ENCODE measurements at regions not wholly inside any gene's neighbourhood (a gene's known extent, or its start where the extent isn't known, plus 50 kb on each side); places are given as distances from the start of the nearest gene placed in this dataset.

DNA sequence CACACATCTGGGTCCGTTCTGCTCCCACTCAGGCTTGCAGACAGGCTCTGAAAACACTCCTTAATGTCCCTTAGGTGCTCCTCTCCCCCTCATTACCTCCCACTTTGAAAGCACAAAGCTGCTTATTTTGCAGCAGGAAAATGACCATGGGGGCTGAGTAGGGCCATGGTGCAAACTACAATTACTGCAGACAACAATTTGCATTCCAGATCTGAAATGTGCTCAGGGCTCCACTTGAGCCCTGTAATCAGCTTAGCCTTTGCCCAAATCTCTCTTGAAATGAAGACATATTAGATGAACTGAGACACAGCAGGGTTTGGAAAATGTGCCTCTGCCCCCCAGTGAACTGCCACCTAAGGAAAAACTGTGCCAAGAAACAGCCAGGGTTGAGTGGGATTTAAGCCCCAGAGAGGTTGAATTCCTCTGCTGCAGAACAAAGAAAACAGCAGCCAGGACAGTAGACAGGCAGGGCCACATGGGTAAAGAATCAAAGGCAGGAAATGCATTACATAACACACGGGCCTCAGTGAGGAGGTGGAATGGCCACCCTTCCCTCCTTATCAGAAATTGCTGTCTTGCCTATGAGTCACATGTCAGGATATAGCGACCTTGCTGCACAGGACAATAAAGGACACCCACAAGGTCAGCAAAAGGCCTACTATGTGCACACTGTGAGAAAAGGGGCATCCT, 126.8 kb upstream of the ARHGEF3 start:
- peak overlapping the region; percentile 77 for H3K27ac Mint-ChIP-seq
- DNase-seq (ENCODE audit: low spot score) (no peak), ATAC-seq (peak; percentile 81)
- POLR2A ChIA-PET, result no interaction called here
- TF ChIP-seq GRHL2 (CRISPR knock-in tag; IDR thresholded peaks at IDR 0.05; ENCODE audit: insufficient replicate concordance, severe bottlenecking) (no peak), FOXP1 (CRISPR knock-in tag; IDR thresholded peaks at IDR 0.05; ENCODE audit: borderline replicate concordance) (no peak), PRRX2 (CRISPR knock-in tag; IDR thresholded peaks at IDR 0.05) (no peak), FOXJ3 (CRISPR knock-in tag; IDR thresholded peaks at IDR 0.05; ENCODE audit: borderline replicate concordance) (no peak)
- TF ChIP-seq, protein P1, sequence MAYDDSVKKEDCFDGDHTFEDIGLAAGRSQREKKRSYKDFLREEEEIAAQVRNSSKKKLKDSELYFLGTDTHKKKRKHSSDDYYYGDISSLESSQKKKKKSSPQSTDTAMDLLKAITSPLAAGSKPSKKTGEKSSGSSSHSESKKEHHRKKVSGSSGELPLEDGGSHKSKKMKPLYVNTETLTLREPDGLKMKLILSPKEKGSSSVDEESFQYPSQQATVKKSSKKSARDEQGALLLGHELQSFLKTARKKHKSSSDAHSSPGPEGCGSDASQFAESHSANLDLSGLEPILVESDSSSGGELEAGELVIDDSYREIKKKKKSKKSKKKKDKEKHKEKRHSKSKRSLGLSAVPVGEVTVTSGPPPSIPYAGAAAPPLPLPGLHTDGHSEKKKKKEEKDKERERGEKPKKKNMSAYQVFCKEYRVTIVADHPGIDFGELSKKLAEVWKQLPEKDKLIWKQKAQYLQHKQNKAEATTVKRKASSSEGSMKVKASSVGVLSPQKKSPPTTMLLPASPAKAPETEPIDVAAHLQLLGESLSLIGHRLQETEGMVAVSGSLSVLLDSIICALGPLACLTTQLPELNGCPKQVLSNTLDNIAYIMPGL (CRISPR knock-in tag; IDR thresholded peaks at IDR 0.05), result no peak
- no peak overlapping the region for H3K4me3 Mint-ChIP-seq
- peaks cover 33% of the 10 kb centered on the region for H3K4me1 Mint-ChIP-seq
- no peaks in the 10 kb centered on the region; the same call in 1 of the 2 replicates for H3K9me3 Mint-ChIP-seq
- H3K36me3 Mint-ChIP-seq, result peaks cover under 1% of the 10 kb centered on the region; the same call in 1 of the 2 replicates
- CTCF ChIA-PET, result interaction anchor here (1.1 kb wide), 1 partner anchor 10 kb away, joined by 3 read pairs; no protein-coding TSS in a partner anchor
- no peaks in the 10 kb centered on the region for H3K27me3 Mint-ChIP-seq (ENCODE audit: low read depth)

DNA sequence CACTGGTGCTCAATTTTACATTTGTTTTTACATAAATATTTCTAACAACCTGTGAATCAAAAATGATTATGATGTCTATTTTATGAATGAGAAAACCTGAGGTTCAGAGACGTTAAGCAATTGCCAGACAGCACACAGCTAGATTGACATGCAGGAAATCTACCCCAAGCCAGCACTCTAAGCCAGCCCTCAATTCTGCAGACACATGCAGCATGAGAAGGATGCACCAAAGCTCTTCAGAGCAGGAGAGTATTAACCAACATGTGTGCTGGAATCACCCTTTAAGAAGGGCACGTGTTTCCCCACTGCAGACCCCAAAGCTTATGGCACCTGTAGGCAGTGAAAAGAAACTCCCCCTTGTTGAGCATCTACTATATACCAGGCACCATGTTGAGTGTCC, 126.1 kb upstream of the ARHGEF3 start:
- TF ChIP-seq ERG (CRISPR knock-in tag; IDR thresholded peaks at IDR 0.05) (no peak), ZNF219 (CRISPR knock-in tag; IDR thresholded peaks at IDR 0.05; ENCODE audit: borderline replicate concordance) (no peak), FOXJ3 (CRISPR knock-in tag; IDR thresholded peaks at IDR 0.05; ENCODE audit: borderline replicate concordance) (no peak), NR2C2 (CRISPR knock-in tag; IDR thresholded peaks at IDR 0.05) (no peak), SMAD3 (CRISPR knock-in tag; IDR thresholded peaks at IDR 0.05; ENCODE audit: borderline replicate concordance) (no peak), RORB (CRISPR knock-in tag; IDR thresholded peaks at IDR 0.05) (no peak), TP53 (CRISPR knock-in tag; IDR thresholded peaks at IDR 0.05) (no peak), NR3C1 (CRISPR knock-in tag; conservative IDR thresholded peaks at IDR 0.05; ENCODE audit: low read depth) (no peak), CDX4 (CRISPR knock-in tag; IDR thresholded peaks at IDR 0.05; ENCODE audit: borderline replicate concordance) (no peak)
- TF ChIP-seq, protein P2, sequence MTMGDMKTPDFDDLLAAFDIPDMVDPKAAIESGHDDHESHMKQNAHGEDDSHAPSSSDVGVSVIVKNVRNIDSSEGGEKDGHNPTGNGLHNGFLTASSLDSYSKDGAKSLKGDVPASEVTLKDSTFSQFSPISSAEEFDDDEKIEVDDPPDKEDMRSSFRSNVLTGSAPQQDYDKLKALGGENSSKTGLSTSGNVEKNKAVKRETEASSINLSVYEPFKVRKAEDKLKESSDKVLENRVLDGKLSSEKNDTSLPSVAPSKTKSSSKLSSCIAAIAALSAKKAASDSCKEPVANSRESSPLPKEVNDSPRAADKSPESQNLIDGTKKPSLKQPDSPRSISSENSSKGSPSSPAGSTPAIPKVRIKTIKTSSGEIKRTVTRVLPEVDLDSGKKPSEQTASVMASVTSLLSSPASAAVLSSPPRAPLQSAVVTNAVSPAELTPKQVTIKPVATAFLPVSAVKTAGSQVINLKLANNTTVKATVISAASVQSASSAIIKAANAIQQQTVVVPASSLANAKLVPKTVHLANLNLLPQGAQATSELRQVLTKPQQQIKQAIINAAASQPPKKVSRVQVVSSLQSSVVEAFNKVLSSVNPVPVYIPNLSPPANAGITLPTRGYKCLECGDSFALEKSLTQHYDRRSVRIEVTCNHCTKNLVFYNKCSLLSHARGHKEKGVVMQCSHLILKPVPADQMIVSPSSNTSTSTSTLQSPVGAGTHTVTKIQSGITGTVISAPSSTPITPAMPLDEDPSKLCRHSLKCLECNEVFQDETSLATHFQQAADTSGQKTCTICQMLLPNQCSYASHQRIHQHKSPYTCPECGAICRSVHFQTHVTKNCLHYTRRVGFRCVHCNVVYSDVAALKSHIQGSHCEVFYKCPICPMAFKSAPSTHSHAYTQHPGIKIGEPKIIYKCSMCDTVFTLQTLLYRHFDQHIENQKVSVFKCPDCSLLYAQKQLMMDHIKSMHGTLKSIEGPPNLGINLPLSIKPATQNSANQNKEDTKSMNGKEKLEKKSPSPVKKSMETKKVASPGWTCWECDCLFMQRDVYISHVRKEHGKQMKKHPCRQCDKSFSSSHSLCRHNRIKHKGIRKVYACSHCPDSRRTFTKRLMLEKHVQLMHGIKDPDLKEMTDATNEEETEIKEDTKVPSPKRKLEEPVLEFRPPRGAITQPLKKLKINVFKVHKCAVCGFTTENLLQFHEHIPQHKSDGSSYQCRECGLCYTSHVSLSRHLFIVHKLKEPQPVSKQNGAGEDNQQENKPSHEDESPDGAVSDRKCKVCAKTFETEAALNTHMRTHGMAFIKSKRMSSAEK (CRISPR knock-in tag; IDR thresholded peaks at IDR 0.05; ENCODE audit: borderline replicate concordance), result no peak
- TF ChIP-seq, protein P3, sequence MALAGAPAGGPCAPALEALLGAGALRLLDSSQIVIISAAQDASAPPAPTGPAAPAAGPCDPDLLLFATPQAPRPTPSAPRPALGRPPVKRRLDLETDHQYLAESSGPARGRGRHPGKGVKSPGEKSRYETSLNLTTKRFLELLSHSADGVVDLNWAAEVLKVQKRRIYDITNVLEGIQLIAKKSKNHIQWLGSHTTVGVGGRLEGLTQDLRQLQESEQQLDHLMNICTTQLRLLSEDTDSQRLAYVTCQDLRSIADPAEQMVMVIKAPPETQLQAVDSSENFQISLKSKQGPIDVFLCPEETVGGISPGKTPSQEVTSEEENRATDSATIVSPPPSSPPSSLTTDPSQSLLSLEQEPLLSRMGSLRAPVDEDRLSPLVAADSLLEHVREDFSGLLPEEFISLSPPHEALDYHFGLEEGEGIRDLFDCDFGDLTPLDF (CRISPR knock-in tag; IDR thresholded peaks at IDR 0.05), result no peak
- TF ChIP-seq, protein P4, sequence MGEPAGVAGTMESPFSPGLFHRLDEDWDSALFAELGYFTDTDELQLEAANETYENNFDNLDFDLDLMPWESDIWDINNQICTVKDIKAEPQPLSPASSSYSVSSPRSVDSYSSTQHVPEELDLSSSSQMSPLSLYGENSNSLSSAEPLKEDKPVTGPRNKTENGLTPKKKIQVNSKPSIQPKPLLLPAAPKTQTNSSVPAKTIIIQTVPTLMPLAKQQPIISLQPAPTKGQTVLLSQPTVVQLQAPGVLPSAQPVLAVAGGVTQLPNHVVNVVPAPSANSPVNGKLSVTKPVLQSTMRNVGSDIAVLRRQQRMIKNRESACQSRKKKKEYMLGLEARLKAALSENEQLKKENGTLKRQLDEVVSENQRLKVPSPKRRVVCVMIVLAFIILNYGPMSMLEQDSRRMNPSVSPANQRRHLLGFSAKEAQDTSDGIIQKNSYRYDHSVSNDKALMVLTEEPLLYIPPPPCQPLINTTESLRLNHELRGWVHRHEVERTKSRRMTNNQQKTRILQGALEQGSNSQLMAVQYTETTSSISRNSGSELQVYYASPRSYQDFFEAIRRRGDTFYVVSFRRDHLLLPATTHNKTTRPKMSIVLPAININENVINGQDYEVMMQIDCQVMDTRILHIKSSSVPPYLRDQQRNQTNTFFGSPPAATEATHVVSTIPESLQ (CRISPR knock-in tag; IDR thresholded peaks at IDR 0.05), result no peak
- no peak for ATAC-seq

More for the DNA sequence above, 126.1 kb upstream of the ARHGEF3 start:
- DNase-seq (ENCODE audit: low spot score), result no peak
- CTCF ChIA-PET, result interaction anchor here (1.1 kb wide), 1 partner anchor 10 kb away, joined by 3 read pairs; no protein-coding TSS in a partner anchor
- no peaks in the 10 kb centered on the region for H3K36me3 Mint-ChIP-seq
- peaks cover 35% of the 10 kb centered on the region for H3K4me1 Mint-ChIP-seq
- POLR2A ChIA-PET, result no interaction called here
- no peaks in the 10 kb centered on the region for H3K27me3 Mint-ChIP-seq (ENCODE audit: low read depth)
- H3K27ac Mint-ChIP-seq, result no peak overlapping the region
- no peak overlapping the region for H3K4me3 Mint-ChIP-seq
- no peaks in the 10 kb centered on the region for H3K9me3 Mint-ChIP-seq
